HEK293 (cell line): ENCODE measurements at regions not wholly inside any gene's neighbourhood (a gene's known extent, or its start where the extent isn't known, plus 50 kb on each side); places are given as distances from the start of the nearest gene placed in this dataset.

Experiments
- CTCF ChIA-PET: fragments of 350-600 bp; formaldehyde crosslinking; extraction: SDS; loops from one replicate; lab custom pipeline; 2021; ENCODE audit warnings: antibody characterized with exemption; lab: Yijun Ruan, JAX
- POLR2A ChIA-PET: fragments of 300-600 bp; formaldehyde crosslinking; extraction: SDS; loops from one replicate; lab custom pipeline; 2020; ENCODE audit warnings: antibody characterized with exemption, inconsistent platforms; lab: Yijun Ruan, JAX
- H3K27ac ChIP-seq: fragments of 200-500 bp; sonication (Bioruptor generic); 2 replicates; pipeline ENCODE4 v1.5.1; 2014; ENCODE audit warnings: low read depth, low read length, control low read depth, inconsistent platforms; ENCODE audit errors: extremely low read depth
- H3K36me3 ChIP-seq, 2 experiments: fragments of 200-500 bp in 1 of 2; sonication (Bioruptor generic) in 1 of 2; 1 replicate in 1 of 2; 2 replicates in 1 of 2; pipeline ENCODE4 v1.5.1; 2014 to 2017; ENCODE audit warnings: inconsistent platforms in 2 of 2, low read length in 2 of 2; ENCODE audit not compliant: control insufficient read depth in 2 of 2, insufficient read depth in 1 of 2
- H3K4me1 ChIP-seq: fragments of 200-500 bp; sonication (Bioruptor generic); 2 replicates; pipeline ENCODE4 v1.5.1; 2014; ENCODE audit warnings: mild to moderate bottlenecking, low read length, inconsistent platforms; ENCODE audit not compliant: control insufficient read depth, insufficient read depth
- H3K4me3 ChIP-seq: 2 replicates; pipeline ENCODE4 v1.5.1; 2011; ENCODE audit warnings: low read depth, mild to moderate bottlenecking, control low read depth, low read length, moderate library complexity
- H3K9me3 ChIP-seq: fragments of 200-500 bp; sonication (Bioruptor generic); 2 replicates; pipeline ENCODE4 v1.5.1; 2014; ENCODE audit warnings: low read depth, low read length, inconsistent platforms; ENCODE audit not compliant: control insufficient read depth, insufficient read depth
- AEBP2 ChIP-seq: fragments of 450-650 bp; formaldehyde crosslinking; IDR thresholded peaks from 2 replicates; pipeline ENCODE4 v1.5.1; 2016; ENCODE audit warnings: missing biosample characterization, missing genetic modification characterization, borderline replicate concordance
- CTCF ChIP-seq: fragments of 450-650 bp; formaldehyde crosslinking; IDR thresholded peaks from 2 replicates; pipeline ENCODE4 v1.5.1; 2016; ENCODE audit warnings: missing biosample characterization, missing genetic modification characterization
- GLI2 ChIP-seq: fragments of 450-650 bp; formaldehyde crosslinking; IDR thresholded peaks from 2 replicates; pipeline ENCODE4; 2017; ENCODE audit warnings: missing biosample characterization, missing genetic modification characterization, low read depth, borderline replicate concordance
- GLI4 ChIP-seq: fragments of 450-650 bp; formaldehyde crosslinking; IDR thresholded peaks from 2 replicates; pipeline ENCODE4 v1.5.1; 2016; ENCODE audit warnings: missing biosample characterization, missing genetic modification characterization
- OVOL3 ChIP-seq: fragments of 450-650 bp; formaldehyde crosslinking; IDR thresholded peaks from 2 replicates; pipeline ENCODE4 v1.5.1; 2016; ENCODE audit warnings: missing biosample characterization, missing genetic modification characterization
- PRDM2 ChIP-seq: fragments of 450-650 bp; formaldehyde crosslinking; IDR thresholded peaks from 2 replicates; pipeline ENCODE4 v1.5.1; 2016; ENCODE audit warnings: missing biosample characterization, missing genetic modification characterization, borderline replicate concordance
- SCRT1 ChIP-seq: fragments of 450-650 bp; formaldehyde crosslinking; IDR thresholded peaks from 2 replicates; pipeline ENCODE4 v1.5.1; 2016; ENCODE audit warnings: missing biosample characterization, missing genetic modification characterization, borderline replicate concordance
- ZBTB11 ChIP-seq: fragments of 450-650 bp; formaldehyde crosslinking; conservative IDR thresholded peaks from 2 replicates; pipeline ENCODE4 v1.5.1; 2016; ENCODE audit warnings: low read depth, missing biosample characterization, missing genetic modification characterization
- ZNF214 ChIP-seq: fragments of 450-650 bp; formaldehyde crosslinking; IDR thresholded peaks from 2 replicates; pipeline ENCODE4 v1.5.1; 2017; ENCODE audit warnings: missing biosample characterization, mild to moderate bottlenecking, missing genetic modification characterization, borderline replicate concordance
- ZNF223 ChIP-seq: fragments of 450-650 bp; formaldehyde crosslinking; IDR thresholded peaks from 2 replicates; pipeline ENCODE4 v1.5.1; 2016; ENCODE audit warnings: missing biosample characterization, missing genetic modification characterization
- ZNF398 ChIP-seq: fragments of 450-650 bp; formaldehyde crosslinking; IDR thresholded peaks from 2 replicates; pipeline ENCODE4 v1.5.1; 2017; ENCODE audit warnings: missing biosample characterization, missing genetic modification characterization
- ZNF585B ChIP-seq: fragments of 450-650 bp; formaldehyde crosslinking; IDR thresholded peaks from 2 replicates; pipeline ENCODE4 v1.5.1; 2016; ENCODE audit warnings: missing biosample characterization, missing genetic modification characterization
- ZNF645 ChIP-seq: fragments of 450-650 bp; formaldehyde crosslinking; IDR thresholded peaks from 2 replicates; pipeline ENCODE4; 2016; ENCODE audit warnings: missing biosample characterization, missing genetic modification characterization
- ZNF660 ChIP-seq: fragments of 450-650 bp; IDR thresholded peaks from 2 replicates; pipeline ENCODE4 v1.5.1; 2018; ENCODE audit warnings: missing biosample characterization, mild to moderate bottlenecking, missing genetic modification characterization
- ZNF776 ChIP-seq: fragments of 450-650 bp; formaldehyde crosslinking; IDR thresholded peaks from 2 replicates; pipeline ENCODE4 v1.5.0; 2017; ENCODE audit warnings: missing biosample characterization, missing genetic modification characterization, borderline replicate concordance
- ZNF777 ChIP-seq: fragments of 450-650 bp; formaldehyde crosslinking; IDR thresholded peaks from 2 replicates; pipeline ENCODE4 v1.5.1; 2017; ENCODE audit warnings: missing biosample characterization, missing genetic modification characterization, borderline replicate concordance
- ZNF843 ChIP-seq: fragments of 450-650 bp; formaldehyde crosslinking; IDR thresholded peaks from 2 replicates; pipeline ENCODE4 v1.5.1; 2016; ENCODE audit warnings: missing biosample characterization, missing genetic modification characterization
- ZSCAN23 ChIP-seq: fragments of 450-650 bp; formaldehyde crosslinking; IDR thresholded peaks from 2 replicates; pipeline ENCODE4 v1.5.1; 2016; ENCODE audit warnings: missing biosample characterization, missing genetic modification characterization
- ZXDB ChIP-seq: fragments of 450-650 bp; formaldehyde crosslinking; IDR thresholded peaks from 2 replicates; pipeline ENCODE4 v1.5.1; 2016; ENCODE audit warnings: missing biosample characterization, missing genetic modification characterization

GRCh38 chr5:167851416-167851815, 440.0 kb upstream of the WWC1 start (continued):
- TF ChIP-seq ZNF585B: no peak
- TF ChIP-seq ZNF776 (tag by site-specific recombination): no peak
- TF ChIP-seq ZNF398 (tag by site-specific recombination): no peak
- TF ChIP-seq ZSCAN23: no peak
- no peak for TF ChIP-seq SCRT1 (tag by site-specific recombination)
- TF ChIP-seq GLI2 (tag by site-specific recombination): no peak
- no peak for TF ChIP-seq ZXDB (tag by site-specific recombination)
- TF ChIP-seq CTCF (tag by site-specific recombination): no peak
- TF ChIP-seq AEBP2: no peak
- TF ChIP-seq, all 188 proteins: peak for 0

- Histone ChIP-seq H3K27ac (no peak overlapping the region), H3K9me3 (no peaks in the 10 kb centered on the region), H3K4me1 (no peaks in the 10 kb centered on the region), H3K36me3 (no peaks in the 10 kb centered on the region), H3K4me3 (no peak overlapping the region)
- ChIA-PET CTCF (interaction anchor here (0.7 kb wide), 1 partner anchor 38 kb away, joined by 4 read pairs; no protein-coding TSS in a partner anchor), POLR2A (no interaction called here)
- no peak for TF ChIP-seq ZNF777
- TF ChIP-seq GLI4: no peak
- no peak for TF ChIP-seq PRDM2 (tag by site-specific recombination)
- TF ChIP-seq OVOL3 (tag by site-specific recombination): no peak
- no peak for TF ChIP-seq ZNF843
- no peak for TF ChIP-seq ZNF223 (tag by site-specific recombination)
- TF ChIP-seq ZNF660 (tag by site-specific recombination): no peak
- no peak for TF ChIP-seq ZNF645 (tag by site-specific recombination)
- TF ChIP-seq ZBTB11: no peak
- no peak for TF ChIP-seq ZNF214
Measured at GRCh38 chr5:167852515-167852914, 438.9 kb upstream of the WWC1 start.
